Heart left ventricle (tissue), 16 donors: ENCODE measurements at regions not wholly inside any gene's neighbourhood (a gene's known extent, or its start where the extent isn't known, plus 50 kb on each side); places are given as distances from the start of the nearest gene placed in this dataset.

ENCODE experiments used
- ATAC-seq, 4 donors: fragments of 200-7000 bp; cut with Tn5 transposase; one replicate each; pipeline ENCODE4 v1.9.1; 2020 to 2022; ENCODE audit warnings: moderate library complexity in 4 of 4, mild to moderate bottlenecking in 3 of 4, moderate number of reproducible peaks in 1 of 4
- DNase-seq, 5 donors: peaks; one replicate each; pipeline ENCODE4 v3.0.0-alpha.2; 2020
- H3K27ac ChIP-seq, 12 donors: fragments of 200-600 bp; sonication (generic) in 4 of 12; one replicate each; pipeline versions ENCODE4 v1.5.0 to v1.8.0; 2016 to 2022; ENCODE audit warnings: mild to moderate bottlenecking in 2 of 12
- H3K27me3 ChIP-seq, 9 donors: fragments of 200-600 bp; sonication (generic) in 2 of 9; one replicate each; pipeline versions ENCODE4 v1.5.1 to v1.8.0; 2016 to 2022; ENCODE audit warnings: mild to moderate bottlenecking in 3 of 9
- H3K36me3 ChIP-seq, 9 donors: fragments of 200-600 bp; sonication (generic) in 2 of 9; one replicate each; pipeline versions ENCODE4 v1.5.0 to v1.8.0; 2018 to 2022; ENCODE audit warnings: mild to moderate bottlenecking in 2 of 9
- H3K4me1 ChIP-seq, 12 donors: fragments of 200-600 bp; sonication (generic) in 4 of 12; one replicate each; pipeline versions ENCODE4 v1.5.0 to v1.8.0; 2016 to 2022; ENCODE audit warnings: mild to moderate bottlenecking in 3 of 12
- H3K4me3 ChIP-seq, 12 donors: fragments of 200-600 bp; sonication (generic) in 4 of 12; one replicate each; pipeline versions ENCODE4 v1.5.0 to v1.8.0; 2017 to 2022; ENCODE audit warnings: mild to moderate bottlenecking in 9 of 12, moderate library complexity in 4 of 12
- H3K9me3 ChIP-seq, 12 donors: fragments of 200-600 bp; sonication (generic) in 4 of 12; one replicate each; pipeline versions ENCODE4 v1.5.0 to v1.8.0; 2016 to 2022; ENCODE audit warnings: mild to moderate bottlenecking in 1 of 12
- POLR2A ChIP-seq, 2 donors: fragments of 450-650 bp; IDR thresholded peaks; one replicate each; pipeline ENCODE4 v1.6.1; 2017; ENCODE audit warnings: antibody characterized with exemption in 2 of 2, mild to moderate bottlenecking in 2 of 2, moderate library complexity in 2 of 2
- WGBS, 4 donors: extraction: QIAGEN DNeasy Blood & Tissue Kit in 2 of 4; methylation state at CpG; one replicate each; pipeline versions ENCODE4 v1.1.5 to v1.1.7; 2013 to 2018; 5-methylcytosine and 5-hydroxymethylcytosine counted together
- intact Hi-C, 10 donors: fragments of 100-400 bp; cut with DNase I; formaldehyde crosslinking; loops; one replicate each; pipeline versions ENCODE4 v1.11.1 to v1.14.2; 2022
- TF ChIP-seq, protein P1 (sequence below), 12 donors: fragments of 200-600 bp; sonication (generic) in 4 of 12; IDR thresholded peaks; one replicate each; pipeline versions ENCODE4 v1.5.0 to v1.8.0; 2018 to 2022; ENCODE audit warnings: antibody characterized with exemption in 12 of 12, mild to moderate bottlenecking in 5 of 12
- donor health status: ischemic (EF 13 %, LVEDD 7.1; RV severe dilation, severe dysfunction).
- donor health status: healthy with polysubstance abuse.
- donor health status: DM: no; HTN: yes; CAD: no.
- donor health status: DM: no; HTN: no; CAD: no.
- donor health status: ischemic (EF 25% LVEDD 6.9; RV normal size, moderate dysfunction).
- donor health status: ischemic (EF 25% LVEDD 5.7; RV mildly dilated, moderate dysfunction).
- donor health status: healthy.
- donor health status: DM: yes; HTN: yes; CAD: no.
- donor health status: ischemic (EF 35%, LVEDD 5.7; RV mildly dilated, moderate dysfunction).
- donor health status: nonischemic (EF 11% LVEDD 7.7; RV severe dilation, severe dysfunction).
- donor health status: DM: yes; HTN: yes; CAD: no.
- donor health status: PGD.
- donor health status: ischemic (EF 29% LVEDD 5.4; RV normal size, mild dysfunction).
- donor health status: nonischemic (EF 23%, LVEDD 6.1; RV moderate dilation, normal function).

DNA sequence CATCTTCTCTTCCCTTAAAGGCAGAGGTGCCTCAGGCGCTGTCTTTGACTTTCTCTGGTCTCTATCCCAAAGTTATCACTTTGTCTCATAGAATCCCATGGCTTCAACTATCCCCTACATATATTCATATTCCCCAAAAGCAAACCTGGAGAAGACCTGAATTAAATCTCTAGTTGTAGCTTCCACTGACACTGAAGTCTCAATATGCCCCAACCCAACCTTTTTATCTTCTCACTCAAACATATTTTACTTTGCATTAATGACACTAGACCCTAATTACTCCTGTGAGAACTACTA, 354.5 kb upstream of the DUSP10 start:
- Histone ChIP-seq H3K27me3 (peaks cover 0 to 8% (median 0%) of the 10 kb centered on the region in 9 donors), H3K9me3 (no peaks in the 10 kb centered on the region), H3K36me3 (no peaks in the 10 kb centered on the region), H3K4me3 (no peak overlapping the region), H3K27ac (no peak overlapping the region), H3K4me1 (peaks cover 0 to 8% (median 0%) of the 10 kb centered on the region in 12 donors)
- intact Hi-C loops: loop anchor here in 7 of 10 donors (1.0 to 10.0 kb wide), 4 partner anchors 358 to 361 kb away; no protein-coding TSS in a partner anchor
- WGBS, 4 donors: 89 to 94% (median 90%) methylated on average over 1 of the region's 1 CpG
- ATAC-seq: no peak
- TF ChIP-seq, protein P1, sequence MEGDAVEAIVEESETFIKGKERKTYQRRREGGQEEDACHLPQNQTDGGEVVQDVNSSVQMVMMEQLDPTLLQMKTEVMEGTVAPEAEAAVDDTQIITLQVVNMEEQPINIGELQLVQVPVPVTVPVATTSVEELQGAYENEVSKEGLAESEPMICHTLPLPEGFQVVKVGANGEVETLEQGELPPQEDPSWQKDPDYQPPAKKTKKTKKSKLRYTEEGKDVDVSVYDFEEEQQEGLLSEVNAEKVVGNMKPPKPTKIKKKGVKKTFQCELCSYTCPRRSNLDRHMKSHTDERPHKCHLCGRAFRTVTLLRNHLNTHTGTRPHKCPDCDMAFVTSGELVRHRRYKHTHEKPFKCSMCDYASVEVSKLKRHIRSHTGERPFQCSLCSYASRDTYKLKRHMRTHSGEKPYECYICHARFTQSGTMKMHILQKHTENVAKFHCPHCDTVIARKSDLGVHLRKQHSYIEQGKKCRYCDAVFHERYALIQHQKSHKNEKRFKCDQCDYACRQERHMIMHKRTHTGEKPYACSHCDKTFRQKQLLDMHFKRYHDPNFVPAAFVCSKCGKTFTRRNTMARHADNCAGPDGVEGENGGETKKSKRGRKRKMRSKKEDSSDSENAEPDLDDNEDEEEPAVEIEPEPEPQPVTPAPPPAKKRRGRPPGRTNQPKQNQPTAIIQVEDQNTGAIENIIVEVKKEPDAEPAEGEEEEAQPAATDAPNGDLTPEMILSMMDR (IDR thresholded peaks at IDR 0.05): no peak
- no peak for TF ChIP-seq POLR2A (IDR thresholded peaks at IDR 0.05)
- DNase-seq: no peak

DNA sequence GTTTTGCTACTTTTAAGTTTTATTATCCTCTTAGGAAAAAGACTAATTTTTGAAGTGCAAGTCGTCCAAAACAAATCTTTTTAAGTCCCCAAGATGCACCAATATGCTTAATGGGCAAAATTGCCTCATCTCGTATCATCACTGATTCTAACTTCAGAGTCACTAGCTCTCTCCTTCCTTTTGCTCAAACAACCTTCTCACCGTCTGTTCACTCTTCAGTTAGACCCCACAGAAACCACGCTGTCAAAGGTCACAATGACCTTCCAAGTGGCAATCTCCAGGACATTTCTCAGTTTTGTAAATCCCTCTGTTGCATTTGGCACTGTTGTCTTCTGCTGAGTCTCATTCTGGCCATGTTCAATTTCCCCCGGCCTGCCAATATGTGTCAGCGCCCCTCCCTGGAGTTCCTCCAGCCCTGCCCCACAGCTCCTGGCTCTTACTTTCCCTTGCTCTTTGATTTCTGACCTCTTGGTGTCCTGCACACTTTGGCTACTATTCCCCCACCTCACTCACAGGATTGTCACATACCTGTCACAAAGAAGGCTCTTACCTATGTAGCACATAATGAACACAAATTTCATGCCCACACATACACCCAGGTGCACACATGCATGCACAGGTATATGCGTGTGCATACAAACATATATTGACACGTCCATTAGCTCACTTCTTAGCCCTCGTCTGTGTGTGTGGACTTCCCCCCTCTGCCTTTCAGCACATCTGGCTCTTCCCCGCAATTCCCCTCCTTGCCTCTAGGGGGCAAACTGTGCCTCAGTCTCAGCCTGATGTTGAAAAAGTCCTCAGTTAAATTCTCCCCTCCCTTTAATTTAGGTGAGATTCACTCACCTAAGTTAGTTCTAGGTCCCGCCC, 354.0 kb upstream of the DUSP10 start:
- DNase-seq (peak in 3 of 5 donors; percentile 19 to 31 (median 31)), ATAC-seq (peak in 1 of 4 donors; percentile 45)

DNA sequence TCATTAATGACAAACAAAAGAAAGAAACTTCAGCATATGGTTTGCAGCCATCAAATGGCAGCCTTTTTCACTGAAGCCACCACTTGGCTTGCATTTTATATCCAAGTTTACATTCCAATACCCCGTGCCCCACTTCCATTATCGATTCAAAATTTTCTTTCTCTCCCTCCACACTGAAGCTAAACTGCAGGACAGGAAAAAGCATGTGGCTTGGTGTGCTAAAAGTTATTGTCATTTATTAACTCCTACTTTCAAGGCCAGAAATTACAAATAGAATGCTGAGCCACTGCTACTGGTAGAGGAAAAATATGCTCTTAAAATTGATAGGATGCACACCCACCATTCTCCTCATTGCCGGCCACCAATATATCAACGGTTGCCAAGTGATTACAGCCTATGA, 351.6 kb upstream of the DUSP10 start:
- Histone ChIP-seq H3K36me3 (no peaks in the 10 kb centered on the region), H3K27me3 (peaks cover 0 to 8% (median 0%) of the 10 kb centered on the region in 9 donors), H3K4me1 (peaks cover 0 to 8% (median 0%) of the 10 kb centered on the region in 12 donors), H3K9me3 (no peaks in the 10 kb centered on the region), H3K4me3 (no peak overlapping the region), H3K27ac (no peak overlapping the region)
- TF ChIP-seq, protein P1 (IDR thresholded peaks at IDR 0.05): no peak
- no peak for TF ChIP-seq POLR2A (IDR thresholded peaks at IDR 0.05)
- DNase-seq (no peak), ATAC-seq (no peak)
- intact Hi-C loops: loop anchor here in 1 of 10 donors (10.0 kb wide), 1 partner anchor 361 kb away; no protein-coding TSS in a partner anchor
- WGBS, 4 donors: 70 to 91% (median 83%) methylated on average over 4 of the region's 4 CpGs

More for the DNA sequence above, 354.0 kb upstream of the DUSP10 start:
- Histone ChIP-seq H3K27me3 (peaks cover 0 to 8% (median 0%) of the 10 kb centered on the region in 9 donors), H3K9me3 (no peaks in the 10 kb centered on the region), H3K27ac (no peak overlapping the region), H3K36me3 (no peaks in the 10 kb centered on the region), H3K4me3 (no peak overlapping the region), H3K4me1 (peaks cover 0 to 8% (median 0%) of the 10 kb centered on the region in 12 donors)
- no peak for TF ChIP-seq POLR2A (IDR thresholded peaks at IDR 0.05)
- TF ChIP-seq, protein P1 (IDR thresholded peaks at IDR 0.05): peak; percentile 56 to 81 (median 75)
- WGBS, 4 donors: 55 to 67% (median 62%) methylated on average over 11 of the region's 11 CpGs
- intact Hi-C loops: loop anchor here in 7 of 10 donors (1.0 to 10.0 kb wide), 4 partner anchors 359 to 361 kb away; no protein-coding TSS in a partner anchor

DNA sequence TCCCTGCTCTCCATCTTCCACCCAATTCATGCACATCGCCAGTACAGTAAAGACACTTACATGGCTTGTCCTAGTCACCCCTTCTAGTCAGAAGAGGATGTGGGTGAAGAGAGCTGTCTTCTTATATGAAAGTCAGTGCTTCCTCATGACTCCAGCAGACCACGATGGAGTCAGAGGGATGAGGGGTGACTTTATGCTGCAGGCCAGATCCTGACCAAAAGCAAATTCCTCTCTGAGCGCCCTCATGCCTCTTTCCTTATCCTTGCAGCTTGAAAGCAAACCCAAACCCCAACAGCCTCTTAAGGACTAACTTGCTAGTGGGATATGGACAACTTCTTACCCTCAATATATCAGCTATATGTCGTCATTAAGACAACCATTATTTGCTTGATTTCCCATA, 348.2 kb upstream of the DUSP10 start:
- Histone ChIP-seq H3K27me3 (peaks cover 0 to 8% (median 0%) of the 10 kb centered on the region in 9 donors), H3K9me3 (no peaks in the 10 kb centered on the region), H3K27ac (no peak overlapping the region), H3K4me3 (no peak overlapping the region), H3K36me3 (no peaks in the 10 kb centered on the region), H3K4me1 (no peaks in the 10 kb centered on the region)
- ATAC-seq (no peak), DNase-seq (no peak)
- TF ChIP-seq POLR2A (IDR thresholded peaks at IDR 0.05): no peak
- TF ChIP-seq, protein P1 (IDR thresholded peaks at IDR 0.05): no peak
- intact Hi-C loops: loop anchor here in 1 of 10 donors (10.0 kb wide), 1 partner anchor 365 kb away; no protein-coding TSS in a partner anchor
- 74 to 90% (median 82%) methylated on average over 4 of the region's 4 CpGs for WGBS, 4 donors
